ENCODE measurements at regions not wholly inside any gene's neighbourhood (a gene's known extent, or its start where the extent isn't known, plus 50 kb on each side); places are given as distances from the start of the nearest gene placed in this dataset.

- DNase-seq (ENCODE audit: low read depth): peak; percentile 49
Observed at GRCh38 chr15:39426552-39427532, 154.0 kb upstream of the THBS1 start.

GRCh38 chr15:39427705-39428104, 153.2 kb upstream of the THBS1 start:
- no peak for DNase-seq (ENCODE audit: low read depth)

DNA sequence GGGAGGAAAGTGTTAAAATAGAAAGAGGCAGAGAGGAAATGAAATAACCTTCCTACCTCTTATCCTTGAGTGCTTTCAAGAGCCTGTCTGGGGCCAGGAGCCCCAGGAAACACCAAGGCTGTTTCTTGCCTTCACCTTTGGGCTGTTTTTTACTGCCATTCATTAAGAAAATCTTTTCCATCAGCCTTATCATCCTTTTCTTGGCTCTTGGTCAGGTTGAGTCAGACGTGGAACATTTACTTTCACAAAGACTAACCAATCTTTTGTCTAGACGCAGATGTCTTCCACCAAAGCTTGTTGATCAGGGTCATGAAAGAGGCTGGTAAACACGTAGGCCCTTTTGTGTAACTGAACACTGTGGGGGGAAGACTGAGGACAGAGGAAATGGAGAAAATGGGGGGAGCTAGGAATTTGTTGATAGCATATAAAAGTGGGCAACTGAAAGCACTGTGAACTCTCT, 151.0 kb upstream of the THBS1 start:
- no peak for DNase-seq (ENCODE audit: low read depth)

GRCh38 chr15:39430389-39430788, 150.5 kb upstream of the THBS1 start:
- DNase-seq (ENCODE audit: low read depth): no peak

- no peak for DNase-seq (ENCODE audit: low read depth)
Observed at GRCh38 chr15:39431376-39431775, 149.5 kb upstream of the THBS1 start.

GRCh38 chr15:39432026-39432425, 148.9 kb upstream of the THBS1 start:
- DNase-seq (ENCODE audit: low read depth): no peak

DNA sequence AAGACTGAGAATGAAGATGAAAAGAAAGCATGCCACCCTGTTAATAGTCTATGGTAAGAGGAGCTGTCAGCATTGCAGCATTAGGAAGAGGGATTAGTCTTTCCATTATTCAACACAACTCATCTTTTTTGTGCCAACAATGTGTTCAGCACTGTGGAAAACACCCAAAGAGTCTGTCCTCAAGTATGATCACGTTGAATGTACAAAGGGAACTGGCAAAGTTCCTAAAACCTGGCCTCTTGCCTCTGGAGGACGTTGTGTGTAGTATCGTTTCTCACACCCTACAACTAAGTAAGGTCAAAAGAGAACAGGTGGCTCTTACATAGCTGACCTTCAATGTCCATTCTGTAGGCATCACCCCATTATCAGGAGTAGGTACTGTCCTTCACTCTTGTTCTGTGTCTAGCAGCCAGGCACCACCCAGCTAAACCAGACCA, 147.9 kb upstream of the THBS1 start:
- no peak for DNase-seq (ENCODE audit: low read depth)

DNA sequence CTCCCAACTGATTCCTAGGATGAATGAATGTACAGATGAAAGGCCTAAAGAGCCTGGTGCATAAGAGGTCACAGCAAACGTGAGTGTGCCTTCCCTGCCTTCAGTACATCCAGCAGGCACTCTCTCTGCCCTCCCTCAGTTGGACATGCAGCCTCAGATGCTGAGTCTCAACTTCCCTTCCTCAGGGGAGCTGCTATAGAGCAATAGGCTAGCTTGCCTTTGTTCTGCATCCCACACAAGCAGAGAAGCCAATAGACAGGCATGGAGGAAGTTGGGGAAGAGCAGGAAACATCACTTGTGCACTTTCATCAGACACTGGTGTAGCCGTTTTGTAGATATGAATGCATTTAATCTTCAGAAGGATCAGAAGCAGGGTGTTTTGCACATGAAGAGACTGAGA, 147.5 kb upstream of the THBS1 start:
- DNase-seq (ENCODE audit: low read depth): no peak

DNA sequence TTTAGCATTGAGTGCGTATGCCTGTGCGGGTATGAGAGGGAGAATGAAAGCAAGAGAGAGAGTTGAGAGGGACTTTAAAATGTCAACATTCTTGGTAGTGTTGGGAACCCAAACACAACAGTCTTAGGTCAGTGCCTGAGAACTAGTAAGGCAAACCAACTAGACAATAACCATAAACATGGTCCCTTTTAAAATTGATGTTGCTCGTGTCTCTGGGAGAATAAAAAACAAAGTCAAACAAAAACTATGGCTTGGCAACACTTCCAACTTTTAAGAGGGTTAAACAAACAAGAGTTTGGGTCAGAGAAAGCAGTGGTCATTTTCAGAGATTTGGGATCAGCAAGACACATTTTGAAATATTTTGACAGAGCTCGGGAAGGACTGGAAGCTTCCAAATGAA, 146.7 kb upstream of the THBS1 start:
- no peak for DNase-seq (ENCODE audit: low read depth)

DNA sequence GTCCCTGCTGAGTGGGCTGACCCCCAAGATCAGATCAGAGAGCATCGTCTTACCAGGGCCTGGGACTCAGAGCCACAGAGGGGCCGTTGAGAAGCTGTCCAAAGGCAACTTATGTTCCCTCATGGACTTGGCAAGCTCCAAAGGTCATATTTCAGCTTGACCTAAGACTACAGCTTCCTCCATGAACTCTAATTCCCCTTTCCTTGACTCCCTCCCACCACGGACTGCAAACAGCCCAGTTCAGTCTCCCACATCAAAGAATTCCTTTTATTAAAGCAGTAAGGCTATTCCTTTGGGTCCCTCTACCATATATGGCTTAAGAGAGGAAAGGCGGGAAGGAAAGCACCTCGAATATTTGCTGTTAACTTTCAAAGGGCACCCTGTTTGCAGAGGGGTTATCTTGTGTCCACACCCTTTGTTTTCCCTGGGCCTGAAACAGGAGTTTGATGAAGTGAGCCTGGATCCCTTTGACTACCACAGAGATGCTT, 146.1 kb upstream of the THBS1 start:
- DNase-seq (ENCODE audit: low read depth): no peak

DNA sequence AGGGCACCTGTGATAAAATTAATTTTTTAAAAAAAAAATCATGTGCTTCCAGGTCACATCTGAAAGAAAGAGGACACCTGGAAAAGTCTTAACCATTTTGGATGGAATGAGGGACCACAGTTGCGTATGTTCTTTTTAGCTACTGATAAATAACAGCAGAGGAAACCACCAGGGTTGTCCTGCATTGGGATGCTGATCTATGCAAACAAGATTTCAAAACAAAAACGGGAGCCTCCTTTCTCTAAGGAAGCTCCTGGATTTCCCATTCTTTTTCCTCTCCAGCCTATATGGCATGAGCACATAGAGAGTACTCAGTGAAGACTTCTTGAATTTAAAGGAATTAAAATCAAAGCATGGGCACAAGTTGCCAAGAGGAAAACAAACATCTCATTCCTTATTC, 145.6 kb upstream of the THBS1 start:
- DNase-seq (ENCODE audit: low read depth): no peak

GRCh38 chr15:39438260-39438659, 142.6 kb upstream of the THBS1 start:
- DNase-seq (ENCODE audit: low read depth): no peak

DNA sequence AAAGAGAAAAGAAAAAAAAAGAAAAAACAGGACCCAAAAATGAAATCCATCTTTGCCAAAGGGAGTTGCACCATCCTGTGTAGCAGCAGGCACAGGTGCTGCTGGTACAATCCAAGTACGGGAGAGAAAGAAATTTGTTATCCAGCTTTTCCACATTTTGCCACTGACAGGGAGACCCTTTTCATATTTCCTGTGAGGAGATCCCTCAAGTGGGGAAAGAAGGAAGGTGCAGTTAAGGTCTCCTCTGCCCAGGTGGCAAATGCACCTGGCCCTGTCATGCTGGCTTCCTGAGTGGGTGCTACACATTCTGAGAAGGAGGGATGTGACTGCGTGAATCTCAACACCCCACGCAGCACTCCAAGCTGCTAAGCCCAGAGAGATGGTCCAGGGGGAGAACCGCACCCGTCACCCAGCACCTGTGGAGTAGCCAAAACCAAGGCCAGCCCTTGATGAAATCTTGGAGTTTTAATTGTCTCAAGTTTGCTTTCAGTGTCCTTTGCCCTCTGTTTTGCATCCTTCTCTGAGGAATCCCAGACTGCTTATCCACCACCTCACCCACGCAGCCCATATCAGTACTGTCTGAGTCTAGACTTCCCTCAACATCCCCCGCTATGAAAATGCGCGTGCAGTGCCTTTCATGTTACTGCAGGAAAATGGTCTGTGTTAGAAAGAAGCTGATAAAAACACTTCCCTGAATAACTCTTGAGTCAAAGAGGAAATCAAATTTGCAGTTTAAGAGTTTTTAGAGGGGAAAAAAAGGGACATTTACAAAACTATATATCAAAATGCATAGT, 141.9 kb upstream of the THBS1 start:
- no peak for DNase-seq (ENCODE audit: low read depth)

- DNase-seq (ENCODE audit: low read depth): no peak
Observed at GRCh38 chr15:39442898-39443297, 138.0 kb upstream of the THBS1 start.

DNA sequence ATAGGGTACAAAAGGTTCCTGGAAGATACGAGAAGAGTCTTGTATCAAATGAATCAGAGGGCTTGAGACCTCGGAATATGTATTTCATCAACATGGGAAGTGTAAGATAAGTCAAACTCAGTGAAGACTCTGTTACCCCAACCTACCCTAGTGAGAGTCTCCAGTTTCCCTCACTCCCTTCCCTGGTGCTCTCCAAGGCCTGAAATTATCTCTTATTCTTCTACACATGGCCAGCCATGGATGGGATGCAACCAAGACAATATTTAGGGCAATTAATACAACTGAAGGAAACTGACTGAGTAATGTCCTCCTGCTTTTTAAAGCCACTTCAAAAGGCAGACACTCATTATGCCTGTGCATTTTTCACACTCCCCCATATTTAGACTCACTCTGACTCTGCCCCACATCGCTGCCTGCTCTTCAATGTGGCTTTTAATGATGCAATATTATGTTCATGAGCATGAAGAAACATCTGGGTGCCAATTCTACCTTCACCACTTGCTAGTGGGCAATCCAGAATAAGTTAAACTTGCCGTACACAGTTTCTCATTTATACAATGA, 137.1 kb upstream of the THBS1 start:
- no peak for DNase-seq (ENCODE audit: low read depth)

DNA sequence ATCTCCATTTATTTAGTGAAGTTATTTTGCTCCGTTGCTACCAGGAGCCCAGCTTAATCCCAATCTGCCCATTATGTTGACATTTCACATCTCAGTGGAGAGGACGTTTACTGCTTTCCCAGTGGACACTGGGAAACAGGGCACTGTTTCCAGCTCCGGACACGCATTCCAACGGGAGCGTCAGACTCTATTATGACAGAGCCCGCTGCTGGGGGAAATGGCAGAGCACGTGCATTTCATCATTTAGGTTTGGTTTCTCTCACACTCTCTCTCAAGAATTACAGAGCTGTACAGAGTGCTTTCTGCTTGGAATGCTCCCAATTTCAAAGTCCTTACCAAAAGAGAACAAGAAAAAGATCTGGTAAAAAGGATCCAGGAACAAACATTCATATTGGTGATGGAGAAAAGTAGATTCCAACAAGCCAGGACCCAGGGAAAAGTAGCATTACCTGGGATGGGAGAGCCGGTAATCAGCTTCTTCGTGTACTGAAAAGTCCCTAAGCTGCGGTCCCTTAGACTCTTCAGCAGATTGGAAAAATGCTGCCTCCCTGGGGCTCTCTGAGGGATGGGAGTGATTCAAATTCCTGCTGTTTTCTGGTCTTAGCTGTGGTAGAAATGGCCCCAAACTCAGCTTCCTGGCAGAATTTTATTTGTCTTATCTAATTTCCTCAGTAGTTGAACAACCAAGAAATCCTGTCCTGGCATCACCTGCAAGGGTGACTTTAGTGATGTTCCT, 136.0 kb upstream of the THBS1 start:
- no peak for DNase-seq (ENCODE audit: low read depth)

- no peak for DNase-seq (ENCODE audit: low read depth)
Observed at GRCh38 chr15:39445931-39446330, 134.9 kb upstream of the THBS1 start.

- DNase-seq (ENCODE audit: low read depth): no peak
Observed at GRCh38 chr15:39447346-39447745, 133.5 kb upstream of the THBS1 start.

DNA sequence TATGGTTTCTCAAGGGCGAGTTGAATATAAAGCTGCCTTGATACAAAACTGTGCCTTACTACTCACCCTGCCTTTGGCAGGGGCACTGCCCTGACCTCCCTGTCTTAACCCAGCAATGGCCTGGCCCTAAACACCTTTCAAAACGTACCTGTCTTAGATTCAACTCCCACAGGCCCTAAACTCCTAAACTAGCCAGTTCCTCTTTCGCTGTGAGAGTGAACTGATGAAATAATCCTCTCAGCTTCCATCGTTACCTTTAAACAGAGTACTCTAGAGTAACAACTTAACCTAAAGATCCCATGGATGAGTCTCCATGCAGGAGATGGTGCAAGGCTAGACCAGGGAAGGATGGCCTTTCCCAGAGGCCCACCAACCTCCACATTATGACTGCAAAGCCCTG, 133.0 kb upstream of the THBS1 start:
- no peak for DNase-seq (ENCODE audit: low read depth)

- no peak for DNase-seq (ENCODE audit: low read depth)
Observed at GRCh38 chr15:39448409-39448808, 132.5 kb upstream of the THBS1 start.

- DNase-seq (ENCODE audit: low read depth): no peak
Observed at GRCh38 chr15:39451121-39451688, 129.7 kb upstream of the THBS1 start.
